NCI-H1092 treated with DMSO at 0.1 percent for 48 hours (cell line): ENCODE measurements at regions not wholly inside any gene's neighbourhood (a gene's known extent, or its start where the extent isn't known, plus 50 kb on each side); places are given as distances from the start of the nearest gene placed in this dataset.
A peak's percentile ranks its signal among the peaks of the same experiment; 100 is the strongest.
"Not testable (repeated sequence)": the region's sequence is repeated elsewhere in the genome, so short reads cannot be mapped to it uniquely, and the experiment has no call there.

ENCODE experiments used
- DNase-seq: peaks from one replicate; lab custom pipeline; 2025; lab: John Stamatoyannopoulos, UW

- DNase-seq = no peak
Measured at GRCh38 chr1:30184393-30185141, 538.8 kb downstream of the MATN1 start.

DNA sequence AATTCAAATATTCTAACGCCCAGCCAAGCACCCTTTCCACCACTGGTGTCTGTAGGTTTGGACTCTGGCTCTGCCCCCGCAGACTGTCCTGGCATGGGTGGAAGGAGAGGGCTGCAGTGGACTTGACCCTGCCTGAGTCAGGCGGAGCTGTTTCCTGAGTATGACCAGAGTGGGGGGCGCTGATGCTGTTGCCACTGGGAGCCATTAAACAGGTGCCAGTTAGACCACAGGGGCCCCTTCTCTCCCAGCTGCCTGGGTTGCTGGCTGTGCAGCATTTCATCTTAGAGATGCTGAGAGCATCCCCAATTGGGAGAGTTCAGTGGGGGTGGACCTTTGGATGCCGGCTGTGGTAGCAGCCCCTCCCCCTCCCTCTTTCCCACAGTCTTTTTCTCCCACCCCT lies 539.5 kb downstream of the MATN1 start:
- no peak for DNase-seq

DNA sequence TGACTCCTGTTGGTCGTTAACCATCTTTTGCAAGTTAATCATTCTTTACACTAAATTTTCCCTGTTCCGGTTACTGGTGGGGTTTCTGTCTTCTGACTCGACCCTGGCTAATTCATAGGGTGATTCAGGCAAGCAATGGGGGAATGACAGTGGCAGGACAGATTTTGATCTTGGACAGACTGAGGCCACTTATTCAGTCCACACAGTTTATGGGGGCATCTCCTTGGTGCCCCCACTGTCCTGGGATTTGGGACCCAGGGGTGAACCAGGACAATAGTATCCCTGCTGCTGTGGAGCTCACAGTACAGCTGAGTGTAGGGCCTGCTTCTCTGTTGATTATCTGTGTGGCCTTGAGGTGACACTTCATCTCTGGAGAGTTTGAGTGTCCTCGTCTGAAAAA lies 540.4 kb downstream of the MATN1 start:
- DNase-seq = no peak

DNA sequence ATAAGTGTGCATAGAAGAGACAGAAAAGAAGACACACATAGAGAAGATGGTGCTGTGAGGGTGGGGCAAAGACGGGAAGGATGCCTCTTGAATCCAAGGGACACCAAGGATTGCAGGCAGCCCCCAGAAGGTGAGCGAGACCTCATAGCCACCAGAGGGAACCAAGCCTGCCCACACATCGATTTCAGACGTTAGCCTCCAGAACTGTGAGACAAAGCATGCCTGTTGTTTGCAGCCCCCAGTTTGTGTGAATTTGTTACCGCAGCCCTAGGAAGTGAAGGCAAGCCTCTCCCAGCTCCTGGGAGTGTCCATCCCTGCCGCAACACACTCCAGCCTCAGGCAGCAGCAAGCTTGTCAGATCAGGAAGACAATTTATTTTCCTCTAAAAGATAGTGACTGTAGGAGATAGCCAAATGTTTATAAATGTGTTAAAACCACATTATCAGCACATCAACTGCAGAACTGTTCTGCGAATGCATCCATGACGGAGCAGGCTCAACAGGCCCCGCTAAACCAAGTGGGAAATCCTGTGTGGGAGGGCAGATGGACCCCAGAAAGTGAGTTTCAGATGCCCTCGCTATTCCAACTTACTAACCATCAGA lies 543.3 kb downstream of the MATN1 start:
- DNase-seq = no peak

DNA sequence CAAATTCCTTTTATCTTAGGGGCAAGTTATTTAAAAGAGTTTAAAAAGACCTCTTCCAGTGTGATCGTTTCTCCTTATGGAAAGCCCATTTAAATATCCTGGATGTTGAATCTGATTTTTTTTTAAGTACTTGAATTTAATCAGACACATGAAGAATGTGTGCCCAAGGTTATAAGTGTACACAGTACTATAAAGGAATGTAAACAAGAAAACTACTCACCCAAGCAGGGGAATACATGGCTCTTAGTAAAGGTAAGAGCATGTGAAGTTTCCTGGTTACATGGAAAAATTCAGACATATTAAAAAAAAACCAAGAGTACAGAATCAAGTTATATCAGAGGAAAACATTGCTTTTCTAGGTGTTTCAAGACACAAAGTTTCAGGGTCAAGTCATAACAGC lies 546.9 kb downstream of the MATN1 start:
- no peak for DNase-seq

- no peak for DNase-seq
Measured at GRCh38 chr1:30174499-30174898, 548.9 kb downstream of the MATN1 start.

DNA sequence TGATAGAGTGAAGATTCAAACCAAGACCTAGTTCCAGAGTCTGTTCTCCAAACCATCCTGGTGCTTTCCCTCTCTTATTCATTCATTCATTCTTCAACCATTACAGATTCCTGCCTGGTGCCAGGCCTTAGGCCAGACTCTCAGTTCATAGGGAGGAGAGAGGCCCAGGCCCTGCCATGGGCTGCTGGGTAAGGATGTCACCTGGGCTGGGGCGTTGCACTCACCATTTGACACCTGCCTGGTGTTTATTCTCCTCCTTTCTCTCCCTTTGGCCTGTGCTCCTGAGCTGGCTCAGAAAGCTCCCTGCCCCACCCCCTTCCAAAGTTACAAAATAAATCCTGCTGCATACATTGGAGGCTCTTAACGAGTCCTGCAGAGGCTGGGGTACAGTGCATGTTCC lies 549.8 kb downstream of the MATN1 start:
- DNase-seq = no peak

GRCh38 chr1:30172757-30173156 lies 550.6 kb downstream of the MATN1 start:
- no peak for DNase-seq

GRCh38 chr1:30172299-30172694 lies 551.1 kb downstream of the MATN1 start:
- DNase-seq = peak; percentile 80

GRCh38 chr1:30171537-30172298 lies 551.7 kb downstream of the MATN1 start:
- DNase-seq = no peak

GRCh38 chr1:30169269-30169668 lies 554.1 kb downstream of the MATN1 start:
- no peak for DNase-seq

- no peak for DNase-seq
Measured at GRCh38 chr1:30166174-30166573, 557.2 kb downstream of the MATN1 start.

DNA sequence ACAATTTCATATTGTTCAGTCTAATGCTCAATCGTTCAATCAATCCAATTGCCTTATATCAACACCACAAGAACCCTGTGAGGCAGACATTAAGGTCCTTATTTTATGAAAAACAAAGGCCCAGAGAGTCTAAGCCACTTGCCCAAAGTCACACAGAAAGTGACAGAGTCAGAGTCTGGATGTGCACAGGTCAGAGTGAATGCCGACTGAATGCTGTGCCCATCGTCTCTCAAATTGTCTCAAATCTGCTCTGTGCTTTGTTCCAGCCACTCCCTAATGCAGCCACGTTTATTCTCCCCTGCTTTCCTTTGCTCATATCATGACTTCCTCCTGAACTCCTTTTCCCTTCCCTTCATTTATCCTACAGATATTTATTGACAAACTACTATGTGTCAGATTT lies 558.3 kb downstream of the MATN1 start:
- no peak for DNase-seq

DNA sequence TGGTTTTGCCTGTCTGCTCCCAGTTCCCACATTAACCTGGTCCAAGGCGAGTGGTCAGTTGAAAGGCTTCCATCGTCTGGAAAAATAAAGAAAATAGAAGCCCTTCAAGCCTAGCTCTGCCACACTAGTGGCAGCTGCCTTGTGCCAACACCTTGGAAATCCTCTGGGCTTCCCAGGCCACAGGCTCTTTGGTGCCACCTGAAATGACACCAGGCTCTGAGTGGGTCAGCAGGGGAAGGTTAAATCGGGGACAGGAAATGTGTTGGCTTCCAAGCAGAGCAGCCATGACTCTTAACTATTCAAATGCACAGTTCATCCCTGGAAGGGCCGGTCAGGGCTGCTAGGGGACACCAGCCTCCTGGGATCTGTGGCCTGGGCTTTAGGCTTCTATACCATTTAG lies 558.7 kb downstream of the MATN1 start:
- no peak for DNase-seq

- DNase-seq = no peak
Measured at GRCh38 chr1:30162565-30162964, 560.8 kb downstream of the MATN1 start.

- no peak for DNase-seq
Measured at GRCh38 chr1:30161953-30162352, 561.4 kb downstream of the MATN1 start.

- DNase-seq = no peak
Measured at GRCh38 chr1:30160999-30161689, 562.2 kb downstream of the MATN1 start.

- DNase-seq = no peak
Measured at GRCh38 chr1:30159015-30159414, 564.4 kb downstream of the MATN1 start.

DNA sequence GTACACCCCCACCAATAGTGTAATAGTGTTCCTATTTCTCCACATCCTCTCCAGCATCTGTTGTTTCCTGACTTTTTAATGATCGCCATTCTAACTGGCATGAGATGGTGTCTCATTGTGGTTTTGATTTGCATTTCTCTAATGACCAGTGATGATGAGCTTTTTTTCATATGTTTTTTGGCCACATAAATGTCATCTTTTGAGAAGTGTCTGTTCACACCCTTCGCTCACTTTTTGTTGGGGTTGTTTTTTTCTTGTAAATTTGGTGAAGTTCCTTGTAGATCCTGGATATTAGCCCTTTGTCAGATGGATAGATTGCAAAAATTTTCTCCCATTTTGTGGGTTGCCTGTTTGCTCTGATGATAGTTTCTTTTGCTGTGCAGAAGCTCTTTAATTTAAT lies 567.7 kb downstream of the MATN1 start:
- DNase-seq = not testable (repeated sequence)

- not testable (repeated sequence) for DNase-seq
Measured at GRCh38 chr1:30155253-30155652, 568.1 kb downstream of the MATN1 start.

GRCh38 chr1:30153743-30154449 lies 569.5 kb downstream of the MATN1 start:
- DNase-seq = no peak

DNA sequence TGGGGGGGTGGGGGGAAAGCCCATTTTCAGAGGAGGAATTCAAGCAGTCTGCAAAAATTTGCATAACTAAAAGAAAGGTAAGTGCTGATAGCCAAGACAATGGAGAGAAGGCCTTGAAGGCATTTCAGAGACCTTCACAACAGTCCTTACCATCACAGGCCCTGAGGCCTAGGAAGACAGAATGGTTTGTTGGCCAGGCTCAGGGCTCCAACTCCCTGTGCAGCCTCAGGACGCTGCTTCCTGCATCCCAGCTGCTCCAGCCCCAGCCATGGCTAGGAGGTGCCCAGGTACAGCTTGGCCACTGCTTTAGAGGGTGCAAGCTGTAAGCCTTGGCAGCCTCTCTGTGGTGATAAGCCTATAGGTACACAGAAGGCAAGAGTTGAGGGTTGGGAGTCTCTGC lies 571.6 kb downstream of the MATN1 start:
- no peak for DNase-seq
